Hematopoietic multipotent progenitor cell treated with erythropoietin and hydrocortisone succinate and interleukin-3 and kit ligand, for 4 days (in vitro differentiated cells): ENCODE measurements at regions not wholly inside any gene's neighbourhood (a gene's known extent, or its start where the extent isn't known, plus 50 kb on each side); places are given as distances from the start of the nearest gene placed in this dataset.

Experiments
- DNase-seq: peaks from one replicate; pipeline ENCODE4 v3.0.0-alpha.2; 2015

GRCh38 chr2:105489168-105489878 is 90.5 kb upstream of the FHL2 start:
- DNase-seq = no peak

GRCh38 chr2:105488285-105488684 is 89.4 kb upstream of the FHL2 start:
- no peak for DNase-seq

GRCh38 chr2:105487142-105488069 is 88.6 kb upstream of the FHL2 start:
- no peak for DNase-seq

- no peak for DNase-seq
Observed at GRCh38 chr2:105486762-105487141, 87.9 kb upstream of the FHL2 start.

- no peak for DNase-seq
Observed at GRCh38 chr2:105478670-105479069, 79.8 kb upstream of the FHL2 start.

- DNase-seq = peak; percentile 52
Observed at GRCh38 chr2:105477050-105477620, 78.3 kb upstream of the FHL2 start.

- peak; percentile 68 for DNase-seq
Observed at GRCh38 chr2:105473011-105473410, 74.2 kb upstream of the FHL2 start.

- DNase-seq = peak; percentile 59
Observed at GRCh38 chr2:105470979-105471378, 72.1 kb upstream of the FHL2 start.

- DNase-seq = no peak
Observed at GRCh38 chr2:105469781-105470180, 70.9 kb upstream of the FHL2 start.

- DNase-seq = peak; percentile 31
Observed at GRCh38 chr2:105468582-105469042, 69.8 kb upstream of the FHL2 start.

GRCh38 chr2:105464325-105464724 is 65.5 kb upstream of the FHL2 start:
- no peak for DNase-seq

GRCh38 chr2:105460048-105460732 is 61.3 kb upstream of the FHL2 start:
- no peak for DNase-seq

- DNase-seq = no peak
Observed at GRCh38 chr2:105458076-105458475, 59.2 kb upstream of the FHL2 start.

- DNase-seq = peak; percentile 61
Observed at GRCh38 chr2:105455488-105456003, 56.7 kb upstream of the FHL2 start.

GRCh38 chr2:105454801-105455485 is 56.1 kb upstream of the FHL2 start:
- peak; percentile 91 for DNase-seq

GRCh38 chr2:105451571-105452166 is 52.8 kb upstream of the FHL2 start:
- no peak for DNase-seq

GRCh38 chr2:105450471-105450870 is 51.6 kb upstream of the FHL2 start:
- no peak for DNase-seq

GRCh38 chr2:105449076-105449475 is 50.2 kb upstream of the FHL2 start:
- peak; percentile 59 for DNase-seq
